ENCODE measurements at regions not wholly inside any gene's neighbourhood (a gene's known extent, or its start where the extent isn't known, plus 50 kb on each side); places are given as distances from the start of the nearest gene placed in this dataset.

DNA sequence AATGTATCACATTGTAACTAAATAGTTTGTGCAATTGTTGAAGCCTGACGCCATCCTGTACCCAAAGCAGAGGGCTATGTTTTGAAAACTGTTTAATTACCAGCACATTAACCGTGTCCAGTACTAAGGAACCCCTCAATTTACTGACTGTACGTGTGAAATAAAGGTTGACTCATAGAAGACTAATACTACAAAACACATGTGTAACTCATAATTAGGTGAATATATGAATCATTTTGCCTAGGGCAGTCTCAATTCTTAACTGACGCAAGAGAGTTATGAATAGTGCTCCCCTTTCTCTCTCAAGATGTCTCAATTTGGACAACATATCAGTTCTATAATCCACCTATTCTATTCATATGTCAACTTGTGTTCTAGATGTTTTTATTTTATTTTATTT lies 558.4 kb downstream of the PRDM9 start:
- Histone ChIP-seq H3K36me3 (ENCODE audit: insufficient read depth, low read length) (no peaks in the 10 kb centered on the region), H3K4me2 (ENCODE audit: low read depth, low read length, poor library complexity, severe bottlenecking) (no peak overlapping the region), H3K9ac (ENCODE audit: low read depth, low read length, poor library complexity, severe bottlenecking) (no peak overlapping the region), H3K79me2 (ENCODE audit: insufficient read depth, low read length) (no peaks in the 10 kb centered on the region), H3F3A (ENCODE audit: low read depth) (no peaks in the 10 kb centered on the region), H3K4me1 (ENCODE audit: insufficient read depth, low read length, poor library complexity, severe bottlenecking) (no peaks in the 10 kb centered on the region), H3K9me2 (replicated peaks; ENCODE audit: low read depth, low read length) (no peaks in the 10 kb centered on the region), H3K27me3 (ENCODE audit: insufficient read depth, low read length, poor library complexity, severe bottlenecking) (no peaks in the 10 kb centered on the region), H3K9me3 (ENCODE audit: insufficient read depth, low read depth, low read length) (no peaks in the 10 kb centered on the region), H3K4me3 (ENCODE audit: low read length, poor library complexity, severe bottlenecking) (no peak overlapping the region), H4K20me1 (ENCODE audit: insufficient read depth, low read length, poor library complexity, severe bottlenecking) (no peaks in the 10 kb centered on the region), H2AFZ (ENCODE audit: low read length) (no peak overlapping the region)
- TF ChIP-seq, protein P1, sequence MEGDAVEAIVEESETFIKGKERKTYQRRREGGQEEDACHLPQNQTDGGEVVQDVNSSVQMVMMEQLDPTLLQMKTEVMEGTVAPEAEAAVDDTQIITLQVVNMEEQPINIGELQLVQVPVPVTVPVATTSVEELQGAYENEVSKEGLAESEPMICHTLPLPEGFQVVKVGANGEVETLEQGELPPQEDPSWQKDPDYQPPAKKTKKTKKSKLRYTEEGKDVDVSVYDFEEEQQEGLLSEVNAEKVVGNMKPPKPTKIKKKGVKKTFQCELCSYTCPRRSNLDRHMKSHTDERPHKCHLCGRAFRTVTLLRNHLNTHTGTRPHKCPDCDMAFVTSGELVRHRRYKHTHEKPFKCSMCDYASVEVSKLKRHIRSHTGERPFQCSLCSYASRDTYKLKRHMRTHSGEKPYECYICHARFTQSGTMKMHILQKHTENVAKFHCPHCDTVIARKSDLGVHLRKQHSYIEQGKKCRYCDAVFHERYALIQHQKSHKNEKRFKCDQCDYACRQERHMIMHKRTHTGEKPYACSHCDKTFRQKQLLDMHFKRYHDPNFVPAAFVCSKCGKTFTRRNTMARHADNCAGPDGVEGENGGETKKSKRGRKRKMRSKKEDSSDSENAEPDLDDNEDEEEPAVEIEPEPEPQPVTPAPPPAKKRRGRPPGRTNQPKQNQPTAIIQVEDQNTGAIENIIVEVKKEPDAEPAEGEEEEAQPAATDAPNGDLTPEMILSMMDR (conservative IDR thresholded peaks at IDR 0.05; ENCODE audit: low read length) = no peak
- no peak for TF ChIP-seq EZH2phosphoT487 (IDR thresholded peaks at IDR 0.05; ENCODE audit: borderline replicate concordance)

DNA sequence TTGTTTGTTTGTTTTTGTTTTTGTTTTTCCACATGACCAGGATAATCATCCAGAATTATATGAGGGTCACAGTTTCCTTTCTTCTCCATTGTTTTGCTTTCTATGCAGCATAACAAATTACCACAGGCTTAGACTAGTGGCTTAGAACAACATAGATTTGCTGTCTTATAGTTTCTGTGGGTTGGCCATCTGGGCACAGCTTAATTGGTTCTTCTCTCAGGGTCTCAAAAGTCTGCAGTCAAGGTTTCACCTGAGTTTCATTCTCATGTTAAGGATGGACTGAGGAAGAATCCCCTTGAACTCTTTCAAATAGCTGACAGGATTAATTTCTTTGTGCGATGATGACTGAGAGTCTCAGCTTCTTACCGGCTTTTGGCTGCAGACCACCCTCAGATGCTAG lies 559.8 kb downstream of the PRDM9 start:
- Histone ChIP-seq H3K36me3 (ENCODE audit: insufficient read depth, low read length) (no peaks in the 10 kb centered on the region), H4K20me1 (ENCODE audit: insufficient read depth, low read length, poor library complexity, severe bottlenecking) (no peaks in the 10 kb centered on the region), H3F3A (ENCODE audit: low read depth) (no peaks in the 10 kb centered on the region), H3K9ac (ENCODE audit: low read depth, low read length, poor library complexity, severe bottlenecking) (no peak overlapping the region), H3K4me2 (ENCODE audit: low read depth, low read length, poor library complexity, severe bottlenecking) (no peak overlapping the region), H2AFZ (ENCODE audit: low read length) (no peak overlapping the region), H3K4me3 (ENCODE audit: low read length, poor library complexity, severe bottlenecking) (no peak overlapping the region), H3K27me3 (ENCODE audit: insufficient read depth, low read length, poor library complexity, severe bottlenecking) (no peaks in the 10 kb centered on the region), H3K79me2 (ENCODE audit: insufficient read depth, low read length) (no peaks in the 10 kb centered on the region), H3K9me2 (replicated peaks; ENCODE audit: low read depth, low read length) (no peaks in the 10 kb centered on the region), H3K9me3 (ENCODE audit: insufficient read depth, low read depth, low read length) (no peaks in the 10 kb centered on the region), H3K4me1 (ENCODE audit: insufficient read depth, low read length, poor library complexity, severe bottlenecking) (no peaks in the 10 kb centered on the region)
- TF ChIP-seq, protein P1 (conservative IDR thresholded peaks at IDR 0.05; ENCODE audit: low read length) = no peak
- TF ChIP-seq EZH2phosphoT487 (IDR thresholded peaks at IDR 0.05; ENCODE audit: borderline replicate concordance) = no peak

DNA sequence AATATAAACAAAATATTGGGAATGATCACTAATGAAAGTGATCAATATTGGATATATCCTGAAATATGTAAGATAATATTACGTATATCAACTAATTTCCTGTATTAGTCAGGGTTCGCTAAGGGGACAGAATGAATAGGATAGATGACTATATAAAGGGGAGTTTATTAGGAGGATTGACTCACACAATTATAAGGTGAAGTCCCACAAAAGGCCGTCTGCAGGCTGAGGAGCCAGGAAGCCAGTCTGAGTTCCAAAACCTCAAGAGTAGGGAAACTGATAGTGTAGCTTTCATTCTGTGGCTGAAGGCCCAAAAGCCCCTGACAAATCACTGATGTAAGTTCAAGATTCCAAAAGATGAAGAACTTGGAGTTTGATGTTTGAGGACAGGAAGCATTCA lies 561.1 kb downstream of the PRDM9 start:
- Histone ChIP-seq H3K36me3 (ENCODE audit: insufficient read depth, low read length) (no peaks in the 10 kb centered on the region), H3K4me3 (ENCODE audit: low read length, poor library complexity, severe bottlenecking) (no peak overlapping the region), H4K20me1 (ENCODE audit: insufficient read depth, low read length, poor library complexity, severe bottlenecking) (no peaks in the 10 kb centered on the region), H2AFZ (ENCODE audit: low read length) (no peak overlapping the region), H3K9ac (ENCODE audit: low read depth, low read length, poor library complexity, severe bottlenecking) (no peak overlapping the region), H3K4me2 (ENCODE audit: low read depth, low read length, poor library complexity, severe bottlenecking) (no peak overlapping the region), H3K27me3 (ENCODE audit: insufficient read depth, low read length, poor library complexity, severe bottlenecking) (no peaks in the 10 kb centered on the region), H3K9me3 (ENCODE audit: insufficient read depth, low read depth, low read length) (no peaks in the 10 kb centered on the region), H3F3A (ENCODE audit: low read depth) (no peaks in the 10 kb centered on the region), H3K79me2 (ENCODE audit: insufficient read depth, low read length) (no peaks in the 10 kb centered on the region), H3K4me1 (ENCODE audit: insufficient read depth, low read length, poor library complexity, severe bottlenecking) (no peaks in the 10 kb centered on the region), H3K9me2 (replicated peaks; ENCODE audit: low read depth, low read length) (no peaks in the 10 kb centered on the region)
- no peak for TF ChIP-seq EZH2phosphoT487 (IDR thresholded peaks at IDR 0.05; ENCODE audit: borderline replicate concordance)
- TF ChIP-seq, protein P1 (conservative IDR thresholded peaks at IDR 0.05; ENCODE audit: low read length) = no peak

Measured in Loucy (cell line).